GM19328 (cell line): ENCODE measurements at regions not wholly inside any gene's neighbourhood (a gene's known extent, or its start where the extent isn't known, plus 50 kb on each side); places are given as distances from the start of the nearest gene placed in this dataset.
"Not testable (repeated sequence)": the region's sequence is repeated elsewhere in the genome, so short reads cannot be mapped to it uniquely, and the experiment has no call there.

ENCODE experiments used
- ATAC-seq: cut with Tn5 transposase; IDR thresholded peaks from one replicate; pipeline ENCODE4 v1.9.1; 2021; ENCODE audit warnings: mild to moderate bottlenecking, moderate library complexity; ENCODE audit not compliant: unreplicated experiment

DNA sequence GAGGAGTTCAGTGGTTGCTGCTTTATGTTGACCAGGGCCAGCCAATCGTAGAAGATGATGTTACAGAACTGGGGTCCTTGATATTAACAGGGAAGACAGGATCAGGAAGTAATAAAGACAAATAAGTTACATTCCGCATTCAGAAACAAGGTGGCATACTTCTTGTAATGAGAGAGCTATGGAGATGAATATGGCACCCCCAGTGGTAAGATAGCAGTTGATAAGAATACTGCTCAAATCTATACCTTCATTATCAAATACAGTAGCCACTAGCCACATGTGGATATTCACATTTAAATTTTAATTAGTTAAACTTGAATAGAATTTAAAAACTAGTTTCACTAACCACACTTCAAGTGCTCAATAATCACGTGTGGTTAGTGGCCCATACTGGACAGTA, 290.4 kb upstream of the RBMS1 start:
- ATAC-seq: no peak

DNA sequence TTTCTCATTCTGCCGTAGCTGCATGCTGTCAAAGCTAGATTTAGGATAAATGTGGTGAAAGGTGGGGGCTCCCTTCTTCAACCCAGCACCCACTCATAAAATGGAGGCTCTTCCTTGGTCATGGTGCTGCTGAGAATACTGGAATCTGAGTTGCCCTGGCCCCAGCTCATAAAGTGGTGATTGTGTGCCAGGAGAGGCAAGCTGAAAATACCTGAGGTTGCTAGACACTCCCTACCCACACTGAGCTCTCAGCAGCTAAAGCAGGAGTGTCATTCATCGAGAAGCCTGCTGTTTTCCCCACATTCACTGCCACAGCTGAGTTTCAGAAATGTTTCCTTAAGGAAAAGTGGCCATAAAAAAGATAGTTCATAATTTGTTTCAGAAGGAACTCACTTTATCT, 297.1 kb upstream of the RBMS1 start:
- no peak for ATAC-seq

DNA sequence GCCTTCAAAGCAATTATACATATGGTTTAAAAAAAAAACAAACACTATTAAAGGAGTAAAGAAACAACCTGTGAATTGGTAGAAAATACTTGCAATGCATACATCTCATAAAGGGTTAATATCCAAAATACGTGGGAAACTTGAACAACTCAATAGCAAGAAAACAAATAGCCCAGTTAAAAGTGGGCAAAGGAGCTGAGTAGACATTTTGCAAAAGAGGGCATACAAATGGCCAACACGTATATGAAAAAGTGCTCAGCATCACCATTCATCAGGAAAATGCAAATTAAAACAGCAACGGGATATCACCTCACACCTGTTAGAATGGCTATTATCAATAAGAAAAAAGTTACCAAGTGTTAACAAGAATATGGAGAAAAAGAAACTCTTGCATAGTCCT, 298.3 kb upstream of the RBMS1 start:
- no peak for ATAC-seq

DNA sequence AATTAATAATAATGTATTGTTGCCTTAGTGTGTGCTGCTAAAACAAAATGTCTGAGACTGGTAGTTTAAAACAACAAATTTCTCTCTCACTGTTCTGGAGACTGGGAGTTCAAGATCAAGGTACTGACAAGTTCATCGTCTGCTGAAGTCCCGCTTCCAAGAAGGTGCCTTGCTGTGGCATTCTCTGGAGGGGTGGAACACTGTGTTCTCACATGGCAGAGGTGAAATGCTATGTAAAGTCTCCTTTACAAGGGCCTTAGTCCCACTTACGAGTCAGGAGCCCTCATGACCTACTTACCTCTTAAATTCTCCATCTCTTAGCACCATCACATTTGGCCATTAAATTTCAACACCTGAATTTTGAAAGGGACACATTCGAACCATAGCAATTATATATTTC, 299.2 kb upstream of the RBMS1 start:
- ATAC-seq: no peak

DNA sequence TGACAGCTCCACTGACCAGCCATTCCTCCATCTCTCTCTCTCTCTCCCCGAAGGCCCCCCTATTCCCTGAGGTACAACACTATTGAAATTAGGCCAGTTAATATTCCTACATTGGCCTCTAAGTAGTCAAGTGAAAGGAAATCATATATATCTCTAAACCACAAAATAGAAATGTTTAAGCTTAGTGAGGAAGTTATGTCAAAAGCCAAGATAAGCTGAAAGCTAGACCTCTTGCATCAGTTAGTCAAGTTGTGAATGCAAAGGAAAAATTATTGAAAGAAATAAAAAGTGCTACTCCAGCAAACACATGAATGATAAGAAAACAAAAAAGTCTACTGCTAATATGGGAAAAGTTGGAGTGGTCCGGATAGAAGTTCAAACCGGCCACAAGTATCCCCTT, 301.3 kb upstream of the RBMS1 start:
- no peak for ATAC-seq

DNA sequence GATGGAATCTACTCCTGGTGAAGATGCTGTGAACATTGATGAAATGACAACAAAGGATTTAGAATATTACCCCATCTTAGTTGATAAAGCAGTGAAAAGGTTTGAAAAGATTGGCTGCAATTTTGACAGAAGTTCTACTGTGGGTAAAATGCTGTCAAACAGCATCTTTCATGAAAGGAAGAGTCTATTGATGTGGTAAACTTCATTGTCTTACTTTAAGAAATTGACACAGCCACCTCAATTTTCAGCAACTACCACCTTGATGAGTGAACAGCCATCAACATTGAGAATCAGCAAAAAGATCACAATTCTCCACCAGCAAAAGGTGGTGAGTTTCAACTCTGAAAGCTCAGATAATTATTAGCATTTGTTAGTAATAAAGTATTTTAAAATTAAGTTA, 310.3 kb upstream of the RBMS1 start:
- no peak for ATAC-seq

DNA sequence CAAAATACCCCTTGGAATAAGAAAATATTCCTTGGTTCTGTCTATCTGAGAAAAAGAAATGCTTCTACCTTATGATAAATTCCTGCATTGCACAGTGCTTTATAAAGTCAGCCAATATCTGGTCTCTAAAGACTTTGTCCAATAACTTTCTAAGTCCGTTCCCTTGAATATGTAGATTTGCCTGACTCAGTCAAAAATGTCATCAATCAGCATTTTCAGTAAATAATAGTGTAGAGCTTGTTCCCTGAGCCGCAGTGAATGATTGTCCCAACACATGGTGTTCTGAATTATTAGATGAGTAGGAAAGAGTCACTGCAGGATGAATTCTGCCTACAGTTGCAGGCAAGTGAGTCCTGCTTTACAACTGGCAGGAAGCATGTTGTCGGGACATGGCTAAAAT, 316.8 kb upstream of the RBMS1 start:
- no peak for ATAC-seq

DNA sequence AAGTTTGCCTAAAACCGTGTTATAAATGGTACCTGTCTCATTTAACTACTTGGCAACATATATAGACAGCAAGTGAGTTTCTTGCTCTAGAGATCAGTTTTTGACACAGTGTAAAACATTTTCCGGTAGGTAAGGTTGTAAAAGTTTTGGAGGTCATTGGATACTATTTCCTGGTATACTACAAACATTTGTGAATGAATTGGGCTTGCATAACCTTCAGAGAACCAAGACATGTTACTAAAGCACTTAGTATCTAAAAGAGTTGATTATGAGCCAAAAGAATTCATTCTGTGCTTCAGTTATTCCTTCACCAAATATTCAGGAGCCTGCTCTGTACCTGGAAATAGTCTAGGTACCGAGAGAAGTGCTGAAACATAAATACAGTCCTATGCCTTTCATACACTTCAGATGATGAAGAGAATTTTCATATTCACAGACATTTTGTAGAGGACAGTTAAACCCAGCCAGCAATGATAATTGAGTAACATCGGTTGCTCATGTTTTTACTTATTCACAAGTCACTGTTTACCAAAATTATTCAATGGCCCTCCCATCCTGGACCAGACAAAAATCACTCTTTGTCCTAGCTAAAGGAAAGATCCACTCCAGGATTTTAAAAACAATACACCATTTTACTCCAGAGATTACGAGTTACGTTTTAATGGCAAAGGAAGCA, 319.4 kb upstream of the RBMS1 start:
- ATAC-seq: no peak

DNA sequence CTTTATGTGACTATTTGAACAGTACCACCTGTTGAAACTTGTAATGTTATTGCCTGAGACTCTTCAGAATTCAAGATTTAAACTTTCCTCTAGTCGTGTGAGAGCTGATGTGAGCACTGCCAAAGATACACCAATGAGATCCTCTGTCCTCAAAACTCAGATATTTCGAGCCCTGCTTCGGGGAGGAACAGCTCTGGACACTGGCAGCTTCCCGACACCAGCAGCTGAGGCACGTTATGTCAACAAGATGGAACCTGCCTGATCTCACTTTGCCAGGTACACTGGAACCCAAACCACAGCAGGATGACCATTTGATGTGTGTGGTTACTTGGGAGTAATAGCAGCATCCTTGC, 319.9 kb upstream of the RBMS1 start:
- ATAC-seq: no peak

DNA sequence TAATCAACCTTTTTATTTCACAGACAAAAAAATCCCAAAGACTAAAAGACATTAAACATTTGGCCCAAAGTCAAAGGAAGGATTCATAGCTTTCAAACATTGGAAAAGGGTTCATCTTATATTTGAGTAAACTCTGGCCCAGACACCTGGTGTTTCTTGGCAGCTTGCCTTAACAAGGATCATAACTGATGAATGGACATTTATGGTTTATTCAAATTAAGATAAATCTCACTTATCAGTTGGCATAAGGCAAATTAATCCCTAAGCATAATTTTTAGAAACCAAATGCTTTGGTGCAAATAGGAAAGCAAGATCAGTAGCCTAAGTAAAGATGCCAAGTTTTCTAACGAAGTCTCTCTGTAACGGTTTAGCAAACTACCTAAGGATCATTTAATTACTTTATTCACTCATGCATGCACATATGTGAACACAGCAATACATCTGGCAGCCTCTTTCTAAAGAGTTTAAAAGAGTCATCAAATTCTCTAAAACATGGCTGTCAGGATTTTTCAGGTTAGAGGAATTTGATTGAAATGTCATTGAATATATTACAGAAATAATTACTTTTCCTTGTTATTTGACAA, 323.4 kb upstream of the RBMS1 start:
- no peak for ATAC-seq

DNA sequence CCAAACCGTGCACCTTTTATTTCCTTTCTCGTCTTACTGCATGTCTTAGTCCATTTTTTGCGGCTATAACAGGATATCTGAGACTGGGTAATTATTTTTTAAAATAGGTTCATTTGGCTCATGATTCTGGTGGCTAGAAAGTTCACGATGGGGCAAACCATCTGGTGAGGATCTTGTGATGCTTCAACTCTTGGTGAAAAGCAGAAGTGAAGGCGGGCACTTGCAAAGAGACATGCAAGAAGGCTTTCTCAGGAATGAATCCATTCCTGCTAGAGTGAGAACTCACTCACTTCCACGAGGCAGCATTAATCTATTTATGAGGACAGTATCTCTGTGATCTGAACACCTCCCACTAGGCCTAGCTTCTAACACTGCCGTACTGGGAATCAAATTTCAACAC, 327.1 kb upstream of the RBMS1 start:
- ATAC-seq: no peak

DNA sequence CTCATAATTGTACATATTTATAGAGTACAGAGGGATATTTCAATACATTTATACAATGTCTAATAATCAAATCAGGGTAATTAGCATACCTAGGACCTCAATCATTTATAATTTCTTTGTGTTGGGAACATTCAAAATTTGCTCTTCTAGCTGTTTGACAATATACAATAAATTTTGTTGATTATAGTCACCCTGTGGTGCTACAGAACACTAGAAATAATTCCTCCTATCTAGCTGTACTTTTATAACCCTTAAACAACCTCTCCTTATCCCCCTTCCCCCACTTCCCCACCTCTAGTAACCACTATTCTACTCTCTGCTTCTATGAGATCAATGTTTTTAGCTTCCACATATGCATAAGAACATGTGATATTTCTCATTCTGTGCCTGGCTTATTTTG, 328.4 kb upstream of the RBMS1 start:
- no peak for ATAC-seq

DNA sequence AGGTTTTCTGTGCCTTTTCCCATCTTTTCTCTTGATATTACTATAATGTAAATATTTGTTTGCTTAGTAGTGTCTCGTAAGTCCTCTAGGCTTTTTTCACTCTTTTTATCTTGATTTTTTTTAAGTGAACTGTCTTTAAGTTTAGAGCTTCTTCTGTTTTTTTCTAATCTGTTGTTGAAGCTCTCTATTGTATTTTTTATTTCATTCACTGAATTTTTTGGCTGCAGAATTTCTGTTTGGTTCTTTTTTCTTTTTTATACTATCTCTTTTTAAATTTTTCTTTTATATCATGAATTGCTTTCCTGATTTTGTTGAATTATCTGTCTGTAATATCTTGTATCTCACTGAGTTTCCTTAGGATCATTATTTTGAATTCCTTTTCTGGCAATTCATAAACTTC, 331.8 kb upstream of the RBMS1 start:
- no peak for ATAC-seq

DNA sequence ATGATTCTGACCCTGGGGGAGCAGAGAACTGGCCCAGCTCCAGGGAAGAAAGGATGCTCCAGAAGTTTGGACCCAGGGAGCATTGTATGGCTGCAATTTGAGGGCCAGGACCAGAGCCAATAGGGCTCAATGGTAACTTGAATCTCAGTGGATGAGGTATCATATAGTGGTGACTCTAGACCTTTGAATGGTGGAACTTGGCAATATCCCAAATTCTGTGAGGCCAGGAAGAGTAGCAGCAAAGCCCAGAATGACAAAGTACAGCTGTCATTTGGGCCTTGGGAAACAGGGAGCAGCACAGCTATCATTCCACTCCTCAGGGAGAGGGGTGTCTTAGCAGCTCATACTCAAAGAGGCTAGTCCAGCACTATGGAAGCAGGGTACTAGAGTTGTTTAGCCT, 332.9 kb upstream of the RBMS1 start:
- no peak for ATAC-seq

DNA sequence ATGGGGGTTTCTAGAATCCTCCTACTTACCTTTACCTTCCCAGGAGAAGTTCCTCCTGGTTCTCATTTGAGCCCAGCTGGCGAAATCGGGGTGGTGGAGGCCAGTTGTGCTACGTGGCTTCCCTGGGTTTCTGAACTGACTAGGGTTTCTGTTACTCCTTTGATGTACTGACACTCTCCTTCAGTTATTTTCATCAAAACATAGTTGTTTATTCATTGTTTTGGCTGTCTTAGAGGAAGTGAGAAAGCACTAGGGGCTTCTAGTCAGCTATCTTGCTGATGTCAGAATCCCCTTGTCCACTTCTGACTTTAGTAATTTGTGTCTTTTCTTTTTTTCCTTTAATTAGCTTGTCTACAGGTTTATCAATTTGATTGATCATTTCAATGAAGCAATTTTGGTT, 332.2 kb upstream of the TANK start:
- no peak for ATAC-seq

DNA sequence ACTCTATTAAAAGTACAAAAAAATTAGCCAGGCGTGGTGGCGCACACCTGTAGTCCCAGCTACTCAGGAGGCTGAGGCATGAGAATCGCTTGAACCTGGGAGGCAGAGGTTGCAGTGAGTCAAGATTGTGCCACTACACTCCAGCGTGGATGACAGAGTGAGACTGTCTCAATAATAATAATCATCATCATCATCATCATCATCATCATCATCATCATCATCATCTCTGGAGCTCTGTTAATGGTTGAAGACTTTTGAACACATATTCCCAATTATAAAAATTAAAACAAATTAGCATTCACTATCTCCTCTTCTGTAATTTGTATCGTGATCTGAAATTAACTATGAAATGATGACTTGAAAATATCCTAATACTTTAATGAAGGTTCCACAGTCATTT, 327.8 kb upstream of the TANK start:
- ATAC-seq: not testable (repeated sequence)

DNA sequence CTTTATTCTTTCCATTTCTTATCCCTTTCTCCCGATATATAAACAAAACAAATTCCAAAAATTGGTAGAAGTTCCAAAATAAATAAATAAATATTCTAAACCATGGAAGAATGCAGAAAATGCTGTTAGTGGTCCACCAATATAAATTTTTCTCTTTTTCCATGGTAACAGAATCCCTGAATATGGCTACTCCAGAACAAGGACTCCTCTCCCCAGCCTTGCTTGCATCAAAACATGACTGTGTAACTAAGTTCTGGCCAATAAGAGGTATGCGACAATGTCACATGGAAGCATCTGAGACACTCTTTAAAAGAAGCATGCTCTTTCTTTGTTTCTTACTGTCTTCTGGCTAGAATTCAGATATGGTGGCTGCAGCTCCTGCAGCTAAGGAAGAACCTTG, 325.1 kb upstream of the TANK start:
- no peak for ATAC-seq

DNA sequence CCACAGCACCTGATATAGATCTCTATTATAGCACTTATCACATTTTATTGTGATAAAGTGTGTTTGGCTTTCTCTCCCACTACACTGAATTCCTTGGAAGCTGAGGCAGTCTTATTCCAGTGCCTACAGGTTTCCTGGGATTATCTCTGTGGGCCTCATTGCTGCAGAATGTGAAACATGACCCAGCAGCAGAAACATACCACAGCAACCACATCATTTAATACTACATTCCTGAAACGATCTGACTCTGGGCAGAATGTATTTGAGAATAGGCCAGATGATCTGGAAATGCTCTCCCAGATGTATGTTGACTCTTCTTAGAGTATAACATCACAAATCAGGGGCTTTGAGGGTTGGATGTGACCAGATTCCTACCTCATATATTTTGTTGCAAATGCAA, 323.5 kb upstream of the TANK start:
- ATAC-seq: no peak

DNA sequence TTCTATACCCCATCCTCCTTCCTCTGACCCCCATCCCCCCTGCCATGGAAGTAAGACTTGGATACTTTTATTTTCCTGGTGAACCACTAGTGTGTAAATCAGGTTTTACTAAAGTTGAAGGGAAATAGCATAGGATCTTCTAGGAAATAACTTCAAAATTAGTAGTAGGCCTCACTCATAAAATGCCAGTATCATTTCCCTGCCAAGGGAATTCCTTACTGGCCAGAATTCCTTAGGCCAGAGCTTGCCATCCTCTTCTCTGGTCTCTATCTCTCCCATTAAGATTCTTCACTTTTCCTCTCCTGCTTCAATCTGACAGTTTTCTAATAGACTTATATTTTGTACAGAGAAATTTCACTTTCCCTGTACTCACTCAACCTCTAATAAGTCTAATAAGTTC, 322.8 kb upstream of the TANK start:
- no peak for ATAC-seq

DNA sequence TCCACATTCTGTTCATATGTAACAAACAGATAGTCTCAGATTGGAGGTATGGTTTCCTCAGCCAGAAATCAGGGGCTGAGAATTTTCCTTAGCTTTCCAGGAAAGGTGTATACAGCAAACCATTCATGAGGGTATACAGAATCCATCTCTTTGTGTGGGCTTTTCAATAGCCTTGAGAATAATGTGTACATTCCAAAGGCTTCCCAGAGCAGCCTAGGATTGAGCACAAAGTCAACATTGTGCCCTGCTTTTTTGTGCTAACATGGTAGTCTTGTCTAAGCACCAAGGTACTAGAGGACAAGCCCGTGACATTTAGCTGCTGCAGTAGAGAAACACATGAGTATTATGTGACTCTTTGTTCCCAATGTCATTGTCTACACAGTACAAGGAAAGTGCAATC, 322.1 kb upstream of the TANK start:
- ATAC-seq: no peak

DNA sequence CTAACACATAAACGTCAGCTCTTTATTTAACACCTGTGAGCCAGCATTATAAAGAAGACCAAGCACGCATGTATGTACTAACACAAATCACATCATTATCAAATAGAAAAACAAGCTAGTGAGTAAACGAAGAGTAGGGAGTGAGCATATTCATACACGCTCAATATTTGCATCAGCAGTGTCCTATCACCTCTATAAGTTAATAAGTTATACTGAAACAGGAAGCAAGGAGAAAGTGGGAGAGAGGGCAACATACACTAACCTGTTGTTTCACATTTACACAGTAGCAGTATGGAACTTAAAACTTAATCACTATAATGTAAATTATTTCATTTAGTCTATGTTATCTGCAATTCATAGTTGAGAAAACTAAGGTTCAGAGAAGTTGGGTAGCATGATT, 321.5 kb upstream of the TANK start:
- no peak for ATAC-seq

DNA sequence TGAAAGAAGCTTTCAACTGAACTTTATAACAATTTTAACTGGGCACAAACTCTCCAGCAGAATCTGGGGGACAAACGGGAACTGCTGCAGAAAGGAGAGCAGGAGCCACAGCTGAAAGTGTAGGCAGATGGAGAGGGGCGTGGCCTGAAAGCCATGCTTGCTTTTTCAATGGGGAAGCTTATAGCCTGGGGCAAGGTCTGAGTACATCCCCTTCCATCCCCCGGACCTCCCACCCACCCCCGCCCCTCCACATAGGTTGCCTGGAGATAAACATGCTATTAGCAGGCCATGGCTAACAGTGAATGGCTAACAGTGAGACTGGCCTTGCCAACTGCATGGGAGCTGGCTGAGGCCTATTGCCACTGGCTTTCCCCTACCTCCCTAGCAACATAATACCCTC, 317.9 kb upstream of the TANK start:
- ATAC-seq: no peak

DNA sequence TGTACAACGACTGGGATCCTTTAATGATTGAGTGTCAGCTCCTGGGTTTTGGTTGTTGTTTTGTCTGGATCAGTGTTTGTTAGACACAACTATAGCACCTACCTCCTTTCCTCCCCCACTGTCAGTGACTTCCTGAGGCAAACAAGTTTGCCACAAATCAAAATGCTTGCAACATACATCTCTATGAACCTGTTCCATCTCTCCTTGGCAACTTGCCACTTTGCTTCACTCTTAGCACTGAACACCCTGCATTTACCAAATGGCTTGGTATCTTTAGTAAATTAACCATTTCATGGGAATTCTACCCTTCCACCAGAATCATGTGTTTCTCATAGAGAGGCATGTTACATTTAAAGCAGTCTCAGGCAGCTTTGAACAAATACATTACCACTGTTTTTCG, 301.1 kb upstream of the TANK start:
- no peak for ATAC-seq
